ENCODE measurements at regions not wholly inside any gene's neighbourhood (a gene's known extent, or its start where the extent isn't known, plus 50 kb on each side); places are given as distances from the start of the nearest gene placed in this dataset.
"Not testable (repeated sequence)": the region's sequence is repeated elsewhere in the genome, so short reads cannot be mapped to it uniquely, and the experiment has no call there.

DNA sequence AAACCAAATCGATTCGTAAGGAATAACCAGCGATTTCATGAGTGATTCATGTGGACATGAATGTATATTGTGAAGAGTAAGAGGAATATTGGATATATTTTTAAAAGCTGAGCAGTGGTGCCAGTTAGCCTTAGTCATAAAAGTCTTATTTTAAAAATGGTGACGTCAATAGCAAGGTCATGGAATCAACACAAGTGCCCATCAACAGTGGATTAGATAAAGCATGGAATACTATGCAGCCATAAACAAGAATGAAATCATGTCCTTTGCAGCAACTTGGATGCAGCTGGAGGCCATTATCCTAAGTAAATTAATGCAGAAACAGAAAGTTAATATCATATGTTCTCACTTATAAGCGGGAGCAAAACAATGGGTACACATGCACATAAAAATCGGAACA is 89.0 kb upstream of the STOX2 start:
- TF ChIP-seq, protein P1, sequence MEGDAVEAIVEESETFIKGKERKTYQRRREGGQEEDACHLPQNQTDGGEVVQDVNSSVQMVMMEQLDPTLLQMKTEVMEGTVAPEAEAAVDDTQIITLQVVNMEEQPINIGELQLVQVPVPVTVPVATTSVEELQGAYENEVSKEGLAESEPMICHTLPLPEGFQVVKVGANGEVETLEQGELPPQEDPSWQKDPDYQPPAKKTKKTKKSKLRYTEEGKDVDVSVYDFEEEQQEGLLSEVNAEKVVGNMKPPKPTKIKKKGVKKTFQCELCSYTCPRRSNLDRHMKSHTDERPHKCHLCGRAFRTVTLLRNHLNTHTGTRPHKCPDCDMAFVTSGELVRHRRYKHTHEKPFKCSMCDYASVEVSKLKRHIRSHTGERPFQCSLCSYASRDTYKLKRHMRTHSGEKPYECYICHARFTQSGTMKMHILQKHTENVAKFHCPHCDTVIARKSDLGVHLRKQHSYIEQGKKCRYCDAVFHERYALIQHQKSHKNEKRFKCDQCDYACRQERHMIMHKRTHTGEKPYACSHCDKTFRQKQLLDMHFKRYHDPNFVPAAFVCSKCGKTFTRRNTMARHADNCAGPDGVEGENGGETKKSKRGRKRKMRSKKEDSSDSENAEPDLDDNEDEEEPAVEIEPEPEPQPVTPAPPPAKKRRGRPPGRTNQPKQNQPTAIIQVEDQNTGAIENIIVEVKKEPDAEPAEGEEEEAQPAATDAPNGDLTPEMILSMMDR (IDR thresholded peaks at IDR 0.05; ENCODE audit: extremely low read depth, missing control alignments) = no peak

DNA sequence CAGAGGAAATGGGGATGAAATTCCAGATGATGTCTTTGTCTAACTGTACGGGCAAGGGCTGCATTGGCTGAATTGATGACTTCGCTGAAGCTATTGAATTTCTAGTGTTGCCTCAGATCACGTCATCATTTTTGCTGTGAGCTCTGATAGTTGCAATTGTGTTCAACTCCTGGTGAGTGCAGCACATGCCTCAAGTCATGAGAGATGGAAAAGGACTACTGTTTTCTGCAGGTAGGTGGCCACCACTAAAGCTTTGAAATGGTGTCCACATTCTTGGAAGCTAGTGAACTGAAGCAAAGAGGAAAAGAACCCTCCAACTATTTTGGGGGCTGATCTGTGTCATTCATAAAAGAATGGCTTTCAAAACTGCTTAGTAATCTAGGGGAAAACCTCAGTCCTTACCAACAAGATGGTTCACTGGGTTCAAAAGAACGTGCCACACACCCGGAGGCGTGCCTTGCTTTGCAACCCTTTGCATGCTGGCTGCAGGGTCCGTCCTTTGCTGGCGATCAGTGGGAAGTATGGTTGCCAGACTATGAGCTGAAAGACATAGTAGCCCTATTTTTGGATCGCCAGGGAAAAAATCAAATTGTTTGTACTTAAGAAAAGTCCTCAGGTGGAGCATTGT is 88.1 kb upstream of the STOX2 start:
- no peak for DNase-seq (ENCODE audit: low spot score)
- TF ChIP-seq, protein P1 (IDR thresholded peaks at IDR 0.05; ENCODE audit: extremely low read depth, missing control alignments) = no peak

More for the DNA sequence above, 89.0 kb upstream of the STOX2 start:
- DNase-seq (ENCODE audit: low spot score) = no peak

DNA sequence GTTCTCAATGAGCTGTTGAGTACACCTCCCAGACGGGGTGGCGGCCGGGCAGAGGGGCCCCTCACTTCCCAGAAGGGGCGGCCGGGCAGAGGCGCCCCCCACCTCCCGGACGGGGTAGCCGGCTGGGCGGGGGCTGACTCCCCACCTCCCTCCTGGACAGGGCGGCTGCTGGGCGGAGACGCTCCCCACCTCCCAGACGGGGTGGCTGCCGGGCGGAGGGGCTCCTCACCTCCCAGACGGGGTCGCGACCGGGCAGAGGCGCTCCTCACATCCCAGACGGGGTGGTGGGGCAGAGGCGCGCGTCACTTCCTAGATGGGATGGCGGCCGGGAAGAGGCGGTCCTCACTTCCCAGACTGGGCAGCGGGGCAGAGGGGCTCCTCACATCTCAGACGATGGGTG is 86.5 kb upstream of the STOX2 start:
- not testable (repeated sequence) for DNase-seq (ENCODE audit: low spot score)

DNA sequence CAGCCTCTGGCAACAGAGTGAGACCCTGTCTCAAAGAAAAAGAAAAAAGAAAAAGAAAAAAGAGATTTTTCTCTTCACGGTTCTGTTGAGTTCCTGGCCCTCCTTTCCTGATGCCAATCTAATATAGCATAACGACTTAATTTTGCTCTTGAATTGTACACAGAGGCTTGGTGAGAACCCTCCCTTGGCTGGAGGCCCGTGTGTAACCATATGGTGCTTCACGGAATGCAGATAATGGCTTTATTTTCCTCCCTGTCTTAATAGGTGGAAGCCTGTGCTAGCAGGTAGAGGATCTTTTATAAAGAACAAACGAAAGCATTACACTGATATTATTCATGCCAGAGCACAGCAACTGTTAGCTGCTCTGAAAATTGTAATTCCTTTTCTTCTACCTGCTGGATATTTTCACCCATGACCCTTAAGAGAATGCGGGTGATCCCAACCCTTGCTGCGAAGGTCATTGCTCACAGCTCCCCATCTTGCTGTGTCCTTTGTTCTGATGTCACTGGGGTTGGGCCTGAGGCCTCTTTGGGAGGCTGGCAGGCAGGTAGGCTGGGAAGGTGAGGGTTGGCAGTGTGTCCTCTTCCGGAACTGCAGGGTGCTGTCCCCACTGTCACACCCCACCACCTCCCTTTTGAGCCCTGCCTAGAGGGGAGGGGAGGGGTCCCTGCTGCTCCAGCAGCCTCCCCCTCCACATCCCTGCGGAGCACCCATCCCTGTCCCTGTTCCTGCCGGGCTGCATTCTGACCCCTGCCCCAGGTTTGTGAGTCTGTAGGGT is 83.8 kb upstream of the STOX2 start:
- DNase-seq (ENCODE audit: low spot score) = no peak
- TF ChIP-seq, protein P1 (IDR thresholded peaks at IDR 0.05; ENCODE audit: extremely low read depth, missing control alignments) = no peak

DNA sequence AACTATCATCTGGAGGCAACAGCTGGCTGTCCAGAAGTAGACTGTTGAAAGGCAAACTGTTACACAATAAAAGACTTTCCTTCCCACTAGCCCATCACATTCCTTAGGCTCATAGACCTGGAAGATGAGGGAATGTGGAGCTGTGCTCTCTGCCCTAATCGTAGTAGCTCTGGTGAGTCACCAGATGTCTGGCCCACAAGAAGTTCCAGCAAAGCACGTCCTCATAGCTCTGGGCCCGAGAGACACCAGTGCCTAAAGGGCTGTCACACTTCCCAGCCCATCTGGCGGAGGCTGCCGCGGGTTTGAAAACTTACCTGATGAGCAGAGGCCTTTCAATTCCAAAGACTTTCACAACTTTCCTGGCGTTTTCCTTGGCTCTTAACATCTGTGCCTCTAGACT is 81.7 kb upstream of the STOX2 start:
- TF ChIP-seq, protein P1 (IDR thresholded peaks at IDR 0.05; ENCODE audit: extremely low read depth, missing control alignments) = no peak
- DNase-seq (ENCODE audit: low spot score) = no peak

DNA sequence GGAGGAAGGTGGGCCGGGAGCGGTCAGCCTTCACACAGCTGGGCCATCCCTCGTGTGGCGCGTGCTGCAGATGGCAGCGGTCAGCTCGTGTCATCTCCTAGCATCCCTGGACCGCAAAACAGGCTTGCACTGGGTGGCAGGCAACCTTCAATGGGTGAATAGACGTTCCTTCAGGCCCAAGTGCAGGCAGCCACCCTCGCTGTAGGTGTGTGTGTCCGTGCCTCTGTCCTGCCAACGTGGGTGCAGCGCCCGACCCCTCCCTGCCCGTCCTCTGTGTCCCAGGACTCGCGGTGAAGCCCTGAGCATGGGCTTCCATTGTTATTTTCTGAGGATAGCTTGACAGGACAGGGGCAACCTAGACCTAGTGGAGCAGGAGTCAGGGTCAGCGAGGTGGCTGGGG is 79.8 kb upstream of the STOX2 start:
- TF ChIP-seq, protein P1 (IDR thresholded peaks at IDR 0.05; ENCODE audit: extremely low read depth, missing control alignments) = no peak
- no peak for DNase-seq (ENCODE audit: low spot score)

DNA sequence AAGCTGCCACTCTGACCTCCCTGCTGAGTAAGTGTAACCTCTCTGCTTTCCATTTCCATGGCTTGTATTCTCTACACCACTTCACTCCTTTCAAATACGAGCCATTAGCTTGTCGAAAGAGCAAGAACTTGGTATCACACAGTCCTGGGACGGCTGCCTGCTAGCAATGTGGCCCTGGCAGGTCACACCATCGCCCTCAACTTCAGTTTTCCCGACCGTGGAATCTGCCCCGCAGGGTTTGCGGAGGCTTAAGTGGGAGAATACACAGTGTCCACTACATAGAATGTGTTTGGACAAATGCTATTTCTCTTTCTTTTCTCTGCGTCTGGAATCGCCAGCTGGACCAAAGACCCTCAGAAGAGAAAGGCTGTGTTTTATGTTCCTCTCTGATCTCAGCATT is 78.6 kb upstream of the STOX2 start:
- DNase-seq (ENCODE audit: low spot score) = no peak
- TF ChIP-seq, protein P1 (IDR thresholded peaks at IDR 0.05; ENCODE audit: extremely low read depth, missing control alignments) = no peak

DNA sequence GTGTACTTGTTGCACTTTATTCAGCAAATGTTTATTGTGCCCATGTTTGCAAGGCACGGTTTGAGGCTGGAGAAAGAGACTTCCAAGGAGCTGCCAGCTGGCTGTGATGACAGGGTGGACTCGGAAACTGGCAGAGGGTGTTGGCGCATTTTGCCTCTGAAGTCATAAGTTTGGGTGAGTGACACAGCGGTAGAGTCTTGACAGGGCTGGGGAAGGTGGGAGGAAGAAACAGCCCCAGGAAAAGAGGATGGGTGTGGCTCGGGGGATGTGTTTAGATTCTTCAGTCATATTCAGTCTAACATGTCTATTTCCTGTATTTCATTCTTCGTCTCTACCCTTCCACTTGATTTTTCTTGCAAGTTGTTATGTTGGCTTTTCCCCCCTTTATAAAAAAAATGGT is 77.0 kb upstream of the STOX2 start:
- no peak for DNase-seq (ENCODE audit: low spot score)
- TF ChIP-seq, protein P1 (IDR thresholded peaks at IDR 0.05; ENCODE audit: extremely low read depth, missing control alignments) = no peak
